Heart right ventricle (tissue), 16 donors: ENCODE measurements at regions not wholly inside any gene's neighbourhood (a gene's known extent, or its start where the extent isn't known, plus 50 kb on each side); places are given as distances from the start of the nearest gene placed in this dataset.
"Not testable (repeated sequence)": the region's sequence is repeated elsewhere in the genome, so short reads cannot be mapped to it uniquely, and the experiment has no call there.

Experiments used
- ATAC-seq, 8 donors: fragments of 200-7000 bp; cut with Tn5 transposase; one replicate each; pipeline ENCODE4 v1.9.1; 2020; ENCODE audit warnings: mild to moderate bottlenecking in 8 of 8, moderate library complexity in 8 of 8, moderate number of reproducible peaks in 1 of 8
- DNase-seq, 2 donors: peaks; one replicate each; pipeline ENCODE4 v3.0.0-alpha.2; 2020
- H3K27ac ChIP-seq, 10 donors: fragments of 200-600 bp; sonication (generic) in 2 of 10; one replicate each; pipeline versions ENCODE4 v1.5.0 to v1.8.0; 2020 to 2022; ENCODE audit warnings: mild to moderate bottlenecking in 3 of 10
- H3K27me3 ChIP-seq, 7 donors: fragments of 200-600 bp; one replicate each; pipeline ENCODE4 v1.8.0; 2021 to 2022; ENCODE audit warnings: mild to moderate bottlenecking in 2 of 7
- H3K36me3 ChIP-seq, 9 donors: fragments of 200-600 bp; sonication (generic) in 1 of 9; one replicate each; pipeline versions ENCODE4 v1.5.0 to v1.8.0; 2020 to 2022; ENCODE audit warnings: mild to moderate bottlenecking in 2 of 9
- H3K4me1 ChIP-seq, 9 donors: fragments of 200-600 bp; sonication (generic) in 1 of 9; one replicate each; pipeline versions ENCODE4 v1.5.0 to v1.8.0; 2020 to 2022; ENCODE audit warnings: mild to moderate bottlenecking in 4 of 9
- H3K4me3 ChIP-seq, 10 donors: fragments of 200-600 bp; sonication (generic) in 2 of 10; one replicate each; pipeline versions ENCODE4 v1.5.0 to v1.8.0; 2020 to 2022; ENCODE audit warnings: mild to moderate bottlenecking in 7 of 10, moderate library complexity in 2 of 10
- H3K9me3 ChIP-seq, 11 donors: fragments of 200-600 bp in 10 of 11; sonication (generic) in 2 of 11; one replicate each; pipeline versions ENCODE4 v1.5.0 to v1.8.0; 2013 to 2022; ENCODE audit warnings: mild to moderate bottlenecking in 2 of 11, control low read depth in 1 of 11, moderate library complexity in 1 of 11
- CTCF ChIP-seq, 9 donors: fragments of 200-600 bp; sonication (generic) in 2 of 9; IDR thresholded peaks; one replicate each; pipeline versions ENCODE4 v1.5.0 to v1.8.0; 2021 to 2022; ENCODE audit warnings: antibody characterized with exemption in 9 of 9, mild to moderate bottlenecking in 5 of 9, moderate library complexity in 1 of 9
- WGBS, 2 donors: extraction: QIAGEN DNeasy Blood & Tissue Kit; methylation state at CpG; one replicate each; pipeline ENCODE4 v1.1.7; 2013; ENCODE audit warnings: inconsistent platforms in 1 of 2; 5-methylcytosine and 5-hydroxymethylcytosine counted together
- intact Hi-C, 10 donors: fragments of 100-400 bp; cut with DNase I; formaldehyde crosslinking; loops; one replicate each; pipeline versions ENCODE4 v1.11.1 to v1.14.2; 2022
- donor health status: Arrhythmogenic right ventricular cardiomyopathy.
- donor health status: ischemic (EF 13 %, LVEDD 7.1; RV severe dilation, severe dysfunction).
- donor health status: healthy with polysubstance abuse.
- donor health status: DM: no; HTN: yes; CAD: no.
- donor health status: DM: no; HTN: no; CAD: no.
- donor health status: ischemic (EF 25% LVEDD 6.9; RV normal size, moderate dysfunction).
- donor health status: ischemic (EF 25% LVEDD 5.7; RV mildly dilated, moderate dysfunction).
- donor health status: healthy.
- donor health status: DM: yes; HTN: yes; CAD: no.
- donor health status: Ischemic cardiomyopathy.
- donor health status: ischemic (EF 35%, LVEDD 5.7; RV mildly dilated, moderate dysfunction).
- donor health status: nonischemic (EF 11% LVEDD 7.7; RV severe dilation, severe dysfunction).
- donor health status: DM: yes; HTN: yes; CAD: no.
- donor health status: PGD.
- donor health status: ischemic (EF 29% LVEDD 5.4; RV normal size, mild dysfunction).
- donor health status: nonischemic (EF 23%, LVEDD 6.1; RV moderate dilation, normal function).

GRCh38 chr12:91882910-91883309, 262.7 kb downstream of the BTG1 start:
- no peak for DNase-seq
- H3K27ac ChIP-seq = no peak overlapping the region
- WGBS, 2 donors = 82 to 83% methylated on average over 4 of the region's 4 CpGs
- intact Hi-C loops = no loop called here
- H3K27me3 ChIP-seq = no peaks in the 10 kb centered on the region
- H3K4me1 ChIP-seq = peaks cover 0 to 7% (median 0%) of the 10 kb centered on the region in 9 donors
- no peak overlapping the region for H3K4me3 ChIP-seq
- no peaks in the 10 kb centered on the region for H3K9me3 ChIP-seq
- TF ChIP-seq CTCF (IDR thresholded peaks at IDR 0.05) = no peak
- no peak for ATAC-seq
- no peaks in the 10 kb centered on the region for H3K36me3 ChIP-seq

GRCh38 chr12:91880528-91880927, 265.1 kb downstream of the BTG1 start:
- DNase-seq = no peak
- no peak overlapping the region for H3K27ac ChIP-seq
- no peak for ATAC-seq
- H3K36me3 ChIP-seq = no peaks in the 10 kb centered on the region
- no peaks in the 10 kb centered on the region for H3K9me3 ChIP-seq
- 97% methylated on average over 1 of the region's 1 CpG for WGBS, 2 donors
- H3K4me1 ChIP-seq = peaks cover 0 to 27% (median 0%) of the 10 kb centered on the region in 9 donors
- intact Hi-C loops = no loop called here
- no peak for TF ChIP-seq CTCF (IDR thresholded peaks at IDR 0.05)
- no peak overlapping the region for H3K4me3 ChIP-seq
- H3K27me3 ChIP-seq = no peaks in the 10 kb centered on the region

- ATAC-seq (no peak), DNase-seq (no peak)
- WGBS, 2 donors = 92 to 93% methylated on average over 5 of the region's 5 CpGs
- Histone ChIP-seq H3K4me3 (no peak overlapping the region), H3K36me3 (no peaks in the 10 kb centered on the region), H3K4me1 (peaks cover 0 to 27% (median 0%) of the 10 kb centered on the region in 9 donors), H3K27me3 (no peaks in the 10 kb centered on the region), H3K9me3 (no peaks in the 10 kb centered on the region), H3K27ac (peak overlapping the region in 1 of 10 donors; percentile 83)
- intact Hi-C loops = loop anchor here in 1 of 10 donors (5.0 kb wide), 1 partner anchor 1735 kb away; no protein-coding TSS in a partner anchor
- no peak for TF ChIP-seq CTCF (IDR thresholded peaks at IDR 0.05)
Observed at GRCh38 chr12:91877456-91878235, 268.0 kb downstream of the BTG1 start.

- DNase-seq (no peak), ATAC-seq (peak in 6 of 8 donors; percentile 58 to 86 (median 73))
- Histone ChIP-seq H3K4me1 (peaks cover 0 to 32% (median 0%) of the 10 kb centered on the region in 9 donors), H3K9me3 (no peaks in the 10 kb centered on the region), H3K27me3 (no peaks in the 10 kb centered on the region), H3K36me3 (no peaks in the 10 kb centered on the region), H3K27ac (peak overlapping the region in 3 of 10 donors; percentile 7 to 83 (median 12)), H3K4me3 (no peak overlapping the region)
- WGBS, 2 donors = 21 to 27% methylated on average over 3 of the region's 3 CpGs
- intact Hi-C loops = loop anchor here in 1 of 10 donors (5.0 kb wide), 1 partner anchor 1735 kb away; no protein-coding TSS in a partner anchor
- no peak for TF ChIP-seq CTCF (IDR thresholded peaks at IDR 0.05)
Observed at GRCh38 chr12:91877022-91877421, 268.6 kb downstream of the BTG1 start.

- DNase-seq, H3K27me3 ChIP-seq: not testable (repeated sequence)
- intact Hi-C loops = loop anchor here in 1 of 10 donors (5.0 kb wide), 1 partner anchor 1737 kb away; no protein-coding TSS in a partner anchor
Observed at GRCh38 chr12:91875671-91876070, 270.0 kb downstream of the BTG1 start.

More at GRCh38 chr12:91875671-91876070, 270.0 kb downstream of the BTG1 start:
- ATAC-seq, H3K9me3 ChIP-seq, H3K4me3 ChIP-seq, H3K36me3 ChIP-seq: not testable (repeated sequence)
- peak overlapping the region in 1 of 10 donors; percentile 83 for H3K27ac ChIP-seq
- peaks cover 0 to 43% (median 0%) of the 10 kb centered on the region in 9 donors for H3K4me1 ChIP-seq
- 94 to 96% methylated on average over 3 of the region's 3 CpGs for WGBS, 2 donors
